GM21737 (cell line): ENCODE measurements at regions not wholly inside any gene's neighbourhood (a gene's known extent, or its start where the extent isn't known, plus 50 kb on each side); places are given as distances from the start of the nearest gene placed in this dataset.
"Not testable (repeated sequence)": the region's sequence is repeated elsewhere in the genome, so short reads cannot be mapped to it uniquely, and the experiment has no call there.

Experiments used
- ATAC-seq: cut with Tn5 transposase; IDR thresholded peaks from one replicate; pipeline ENCODE4 v1.9.1; 2021; ENCODE audit warnings: mild to moderate bottlenecking, moderate library complexity; ENCODE audit not compliant: unreplicated experiment

- no peak for ATAC-seq
Measured at GRCh38 chr15:62895139-62895866, 147.2 kb upstream of the TPM1 start.

GRCh38 chr15:62895905-62896316 lies 146.6 kb upstream of the TPM1 start:
- ATAC-seq: no peak

DNA sequence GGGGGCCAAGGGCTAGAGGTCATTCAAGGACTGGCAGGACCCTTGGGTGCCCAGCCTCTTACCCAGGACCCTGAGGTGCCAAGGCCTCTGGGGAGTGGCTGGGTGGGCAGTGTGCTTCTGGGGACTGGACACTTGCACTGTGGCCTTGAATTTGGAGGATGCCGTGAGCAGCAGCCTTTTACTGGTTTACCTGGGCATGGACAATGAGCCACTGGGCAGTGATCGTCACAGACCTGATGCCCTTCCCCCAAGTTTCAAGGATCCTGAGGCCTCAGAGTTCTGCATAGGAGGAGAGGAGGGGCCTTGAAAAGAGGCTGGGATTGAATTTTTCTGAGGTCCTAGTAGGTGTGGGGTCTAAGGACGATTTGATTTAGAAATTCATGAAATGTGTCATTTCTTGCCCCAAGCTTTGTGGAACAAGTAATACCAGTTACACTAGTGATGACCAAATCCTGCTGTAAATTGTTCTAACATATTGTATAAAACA lies 146.1 kb upstream of the TPM1 start:
- no peak for ATAC-seq

DNA sequence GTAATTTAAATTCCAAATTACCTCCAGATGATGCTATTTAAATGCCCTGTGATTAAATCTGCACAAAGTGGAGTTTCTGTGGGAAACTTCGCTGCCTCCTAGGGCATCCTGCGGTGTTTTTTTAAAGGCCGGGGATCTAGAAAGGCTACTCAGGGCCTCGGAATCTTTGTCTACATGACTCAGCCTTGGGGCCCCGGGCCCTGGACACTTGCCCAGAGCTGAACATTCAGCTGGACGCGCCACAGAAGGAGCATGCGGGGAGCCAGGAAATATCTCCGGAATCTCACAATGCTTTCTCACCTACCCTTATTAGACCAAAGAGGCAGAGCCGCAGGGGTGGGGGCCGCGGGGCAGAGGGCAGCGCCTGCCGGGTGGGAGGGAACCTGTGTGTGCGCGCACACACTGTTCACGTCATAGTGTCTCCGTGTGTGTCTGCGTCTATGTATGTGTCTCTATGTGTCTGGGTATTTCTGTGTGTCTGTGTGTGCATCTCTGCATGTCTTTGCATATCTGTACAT lies 145.5 kb upstream of the TPM1 start:
- ATAC-seq: no peak

DNA sequence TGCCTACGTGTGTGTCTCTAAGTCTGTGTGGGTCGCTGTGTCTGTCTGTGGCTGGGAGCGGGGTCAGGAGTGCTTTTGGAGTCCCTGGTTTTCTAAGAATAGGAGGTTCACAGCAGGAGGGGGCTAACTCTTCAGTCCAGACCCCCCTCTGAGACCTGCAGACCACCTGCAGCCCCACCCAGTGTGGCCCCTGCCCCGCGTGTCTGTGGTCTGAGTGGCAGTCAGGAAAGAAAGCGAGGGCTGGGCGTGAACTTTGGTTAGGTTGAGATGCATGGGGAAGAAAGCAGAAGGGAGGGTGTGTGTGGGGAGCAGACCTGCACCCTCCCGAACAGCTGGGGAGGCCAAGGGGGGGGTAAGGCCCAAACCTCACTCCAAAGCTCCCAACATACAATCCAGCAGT lies 144.9 kb upstream of the TPM1 start:
- no peak for ATAC-seq

DNA sequence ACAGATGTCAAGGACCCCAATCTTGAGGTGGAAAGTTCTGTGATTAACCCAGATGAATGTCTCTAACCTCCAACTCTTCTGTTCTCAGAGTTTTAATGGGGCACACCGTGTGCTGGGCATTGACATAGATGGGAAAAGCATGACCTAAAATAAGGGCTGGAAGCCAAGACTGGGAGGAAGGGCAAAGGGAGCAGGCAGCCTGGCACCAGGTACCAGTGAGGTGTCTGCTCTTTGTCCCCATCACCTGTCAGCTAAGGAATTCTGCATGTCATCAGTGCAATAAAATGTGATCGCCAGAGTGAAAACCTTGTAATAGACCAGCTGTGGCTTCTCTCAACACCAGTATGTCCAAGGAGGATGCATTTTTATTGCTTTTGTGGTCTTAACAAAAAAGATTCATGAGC lies 143.5 kb upstream of the TPM1 start:
- no peak for ATAC-seq

DNA sequence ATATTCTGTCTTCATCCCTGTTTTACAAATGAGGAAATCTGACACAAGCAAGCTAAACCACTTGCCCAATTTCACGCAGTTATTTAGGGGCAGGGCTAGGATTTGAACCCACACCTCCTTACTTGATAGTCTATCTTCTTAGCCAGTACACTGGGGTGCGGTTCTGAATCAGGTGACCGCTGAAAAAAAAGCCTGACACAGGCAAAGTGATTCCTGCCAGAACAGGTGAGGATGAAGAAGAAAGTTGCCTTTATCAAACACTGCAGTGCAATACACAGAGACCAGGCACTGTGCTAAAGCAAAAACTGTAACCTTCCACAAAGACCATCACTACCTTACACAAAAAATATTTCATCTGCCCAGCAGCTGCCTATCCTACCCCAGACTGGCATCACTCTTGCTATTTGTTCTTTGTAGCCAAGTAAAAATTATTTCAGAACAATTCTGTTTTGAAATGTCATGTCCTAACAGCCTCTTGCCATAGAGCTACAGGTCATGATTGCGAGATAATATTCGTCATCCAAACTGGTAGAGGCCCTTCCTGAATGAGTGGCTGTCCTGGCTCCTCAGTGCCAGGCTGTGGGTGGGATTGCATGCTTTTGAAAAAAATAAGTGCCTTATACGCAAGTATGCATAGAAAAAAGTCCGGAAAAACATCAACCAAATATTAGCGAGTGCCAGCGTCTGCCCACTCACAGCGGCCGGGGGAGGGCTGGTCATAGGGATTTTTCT lies 142.3 kb upstream of the TPM1 start:
- ATAC-seq: no peak

- ATAC-seq: no peak
Measured at GRCh38 chr15:62901087-62901486, 141.5 kb upstream of the TPM1 start.

- ATAC-seq: no peak
Measured at GRCh38 chr15:62901909-62902546, 140.5 kb upstream of the TPM1 start.

GRCh38 chr15:62902821-62903220 lies 139.7 kb upstream of the TPM1 start:
- no peak for ATAC-seq

DNA sequence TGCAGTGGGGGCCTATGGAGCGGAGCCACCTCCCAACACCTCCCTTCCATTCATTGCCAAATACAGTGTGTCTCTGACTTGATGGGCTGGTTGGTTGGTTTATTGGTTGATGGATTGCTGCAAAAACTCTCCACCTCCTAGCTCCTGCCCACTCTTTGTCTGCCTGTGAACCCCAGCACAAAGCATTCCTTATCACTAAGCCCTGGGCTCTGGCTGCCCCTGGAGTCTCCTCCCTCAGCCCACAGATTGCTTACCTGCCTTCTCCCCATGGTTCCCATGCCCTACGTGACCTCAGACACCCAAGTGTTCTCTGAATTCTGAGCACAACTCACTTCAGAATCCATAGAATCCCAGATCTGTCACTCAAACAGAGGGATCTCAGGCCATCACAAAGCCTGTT lies 139.1 kb upstream of the TPM1 start:
- ATAC-seq: no peak

GRCh38 chr15:62904041-62904910 lies 138.3 kb upstream of the TPM1 start:
- no peak for ATAC-seq

GRCh38 chr15:62906627-62907026 lies 135.9 kb upstream of the TPM1 start:
- no peak for ATAC-seq

GRCh38 chr15:62907275-62907674 lies 135.3 kb upstream of the TPM1 start:
- no peak for ATAC-seq

- not testable (repeated sequence) for ATAC-seq
Measured at GRCh38 chr15:62908341-62908740, 134.2 kb upstream of the TPM1 start.

DNA sequence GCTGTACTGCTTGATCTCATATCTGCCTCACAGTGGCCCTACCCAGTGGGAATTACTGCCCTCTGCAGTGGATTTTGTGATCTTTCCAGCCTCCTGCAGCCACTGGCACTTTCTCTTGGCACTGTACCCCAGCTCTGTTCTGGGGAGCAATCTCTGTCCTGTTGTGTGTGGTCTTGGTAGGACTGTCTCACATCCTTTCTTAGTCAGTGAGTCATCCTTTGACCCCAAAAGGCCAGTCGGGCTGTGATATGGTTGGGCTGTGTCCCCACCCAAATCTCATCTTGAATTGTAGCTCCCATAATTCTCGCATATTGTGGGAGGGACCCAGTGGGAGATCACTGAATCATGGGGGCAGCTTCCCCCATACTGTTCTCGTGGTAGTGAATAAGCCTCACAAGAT lies 133.3 kb upstream of the TPM1 start:
- no peak for ATAC-seq

GRCh38 chr15:62912282-62912681 lies 130.3 kb upstream of the TPM1 start:
- ATAC-seq: no peak

DNA sequence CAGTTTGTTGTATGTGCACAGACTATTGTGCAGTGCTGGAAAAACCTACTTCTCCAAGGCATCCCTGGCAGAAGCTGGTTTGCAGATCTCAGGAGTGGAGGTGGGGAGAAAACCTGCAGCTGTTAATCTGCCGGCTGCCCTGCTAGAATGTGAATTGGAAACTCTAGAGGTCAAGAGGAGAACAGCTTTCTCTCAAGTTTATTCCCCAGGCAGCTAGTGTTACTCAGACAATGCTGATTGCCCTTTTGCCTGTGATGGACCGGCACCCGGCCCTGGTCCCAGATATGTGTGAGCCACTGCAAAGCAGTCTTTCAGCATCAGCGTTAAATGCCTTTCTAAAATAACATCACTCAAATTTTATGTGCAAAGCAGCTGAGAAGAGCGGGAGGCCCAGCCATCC lies 129.7 kb upstream of the TPM1 start:
- no peak for ATAC-seq

- no peak for ATAC-seq
Measured at GRCh38 chr15:62913246-62913645, 129.3 kb upstream of the TPM1 start.

DNA sequence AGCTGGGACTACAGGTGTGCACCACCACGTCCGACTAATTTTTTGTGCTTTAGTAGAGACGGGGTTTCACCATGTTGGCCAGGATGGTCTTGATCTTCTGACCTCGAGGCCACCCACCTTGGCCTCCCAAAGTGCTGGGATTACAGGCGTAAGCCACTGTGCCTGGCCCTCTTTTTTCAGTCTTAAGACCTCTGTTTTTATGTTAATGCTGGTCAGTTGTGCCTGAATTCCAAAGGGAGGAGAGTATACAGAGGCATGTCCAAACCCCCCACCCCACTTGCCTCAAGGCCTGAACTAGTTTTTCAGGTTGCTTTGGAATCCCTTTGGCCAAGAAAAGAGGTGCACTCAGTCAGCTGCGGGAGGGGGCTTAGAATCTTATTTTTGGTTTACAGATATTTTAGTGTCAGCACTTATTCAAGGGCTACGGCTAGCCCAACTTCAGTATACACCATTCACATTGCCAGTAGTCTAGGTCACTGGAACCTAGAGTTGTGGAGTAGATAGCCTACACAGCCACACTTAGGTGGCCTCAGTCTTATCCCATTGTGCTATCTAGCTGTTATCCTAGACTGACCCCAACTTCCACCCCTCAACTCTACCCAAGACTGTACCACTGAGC lies 128.0 kb upstream of the TPM1 start:
- no peak for ATAC-seq
